ENCODE measurements at regions not wholly inside any gene's neighbourhood (a gene's known extent, or its start where the extent isn't known, plus 50 kb on each side); places are given as distances from the start of the nearest gene placed in this dataset.

- no peaks in the 10 kb centered on the region for H3K36me3 ChIP-seq (ENCODE audit: control insufficient read depth in 2 of 2, extremely low read depth in 1 of 2, insufficient read depth in 2 of 2, low read length in 2 of 2)
- no peaks in the 10 kb centered on the region for H3K4me1 ChIP-seq (ENCODE audit: control insufficient read depth, extremely low read depth, insufficient read depth, low read length)
- H3K9me1 ChIP-seq (replicated peaks; ENCODE audit: control insufficient read depth, extremely low read depth, insufficient read depth, low read length), result no peaks in the 10 kb centered on the region
- BruUV-seq (replicated peaks), result no TSS peak
- H2AFZ ChIP-seq (ENCODE audit: low read depth, low read length), result no peak overlapping the region
- dilution Hi-C loops (cut with MboI; ENCODE audit: extremely low pct_ligation_motif_present, low sequenced_read_pairs) (no loop called here), intact Hi-C loops (cut with micrococcal nuclease) (no loop called here)
- H3K4me2 ChIP-seq (ENCODE audit: insufficient read depth, low read length), result no peak overlapping the region
- CTCF ChIA-PET, result no interaction called here
- no peaks in the 10 kb centered on the region for H3K27me3 ChIP-seq (ENCODE audit: control insufficient read depth in 2 of 2, insufficient read depth in 2 of 2, low read length in 2 of 2)
- no peaks in the 10 kb centered on the region for H4K20me1 ChIP-seq (replicated peaks; ENCODE audit: control insufficient read depth, extremely low read depth, insufficient read depth, low read length)
- FAIRE-seq, result no peak
- no peak overlapping the region for H3K27ac ChIP-seq (ENCODE audit: insufficient read depth, low read depth, low read length)
- TF ChIP-seq CTCF (IDR thresholded peaks at IDR 0.05; ENCODE audit: extremely low read depth in 1 of 2, insufficient read depth in 1 of 2, low read depth in 1 of 2, low read length in 2 of 2), result no peak
- no peak for TF ChIP-seq FOS (IDR thresholded peaks at IDR 0.05; ENCODE audit: borderline replicate concordance, insufficient read depth, low read length)
- no peak for TF ChIP-seq MYC (IDR thresholded peaks at IDR 0.05; ENCODE audit: low read depth, low read length)
- TF ChIP-seq POLR2AphosphoS5 (IDR thresholded peaks at IDR 0.05; ENCODE audit: insufficient read depth, low read depth, low read length), result no peak
- no peak for TF ChIP-seq JUN (IDR thresholded peaks at IDR 0.05; ENCODE audit: borderline replicate concordance, insufficient read depth, insufficient read length, low read depth)
- no peak for TF ChIP-seq GATA2 (IDR thresholded peaks at IDR 0.05; ENCODE audit: insufficient read depth, insufficient read length, low read depth, low read length)
- TF ChIP-seq POLR2A (IDR thresholded peaks at IDR 0.05; ENCODE audit: low read depth, low read length), result no peak
- H3K9me3 ChIP-seq (replicated peaks; ENCODE audit: control insufficient read depth, insufficient read depth, low read length), result no peaks in the 10 kb centered on the region
- no peaks in the 10 kb centered on the region for H3K79me2 ChIP-seq (ENCODE audit: control insufficient read depth, insufficient read depth, low read length)
- no peak overlapping the region for H3K9ac ChIP-seq (replicated peaks; ENCODE audit: extremely low read depth, insufficient read depth, low read length)
- H3K4me3 ChIP-seq (replicated peaks in 1 of 3; ENCODE audit: insufficient read depth in 1 of 3, low read depth in 1 of 3, low read length in 3 of 3), result no peak overlapping the region
- POLR2A ChIA-PET, result no interaction called here
- no peak for DNase-seq (ENCODE audit: low read depth, low spot score)
Observed at GRCh38 chr2:194332799-194333490, 1324.1 kb upstream of the SLC39A10 start.

Measured in endothelial cell of umbilical vein (primary cell).